HEK293T (cell line): ENCODE measurements at regions not wholly inside any gene's neighbourhood (a gene's known extent, or its start where the extent isn't known, plus 50 kb on each side); places are given as distances from the start of the nearest gene placed in this dataset.

Experiments used
- CTCF ChIA-PET: fragments of 350-600 bp; formaldehyde crosslinking; extraction: SDS; loops from one replicate; lab custom pipeline; 2021; ENCODE audit warnings: antibody characterized with exemption, inconsistent platforms; lab: Yijun Ruan, JAX
- POLR2A ChIA-PET: fragments of 350-600 bp; formaldehyde crosslinking; extraction: SDS; loops from one replicate; lab custom pipeline; 2020; ENCODE audit warnings: antibody characterized with exemption, inconsistent platforms; lab: Yijun Ruan, JAX
- DNase-seq: peaks from one replicate; pipeline ENCODE4 v3.0.0; 2012; ENCODE audit warnings: mixed read lengths; ENCODE audit errors: extremely low spot score
- ARNT ChIP-seq: fragments of 450-650 bp; IDR thresholded peaks from 2 replicates; pipeline ENCODE4 v1.6.1; 2017; ENCODE audit warnings: mild to moderate bottlenecking
- BHLHE40 ChIP-seq: fragments of 450-650 bp; IDR thresholded peaks from 2 replicates; pipeline ENCODE4 v1.6.1; 2016; ENCODE audit warnings: mild to moderate bottlenecking, moderate library complexity, borderline replicate concordance
- CTBP1 ChIP-seq: fragments of 450-650 bp; IDR thresholded peaks from 2 replicates; pipeline ENCODE4 v1.6.1; 2016; ENCODE audit warnings: borderline replicate concordance
- ELF4 ChIP-seq: fragments of 450-650 bp; IDR thresholded peaks from 2 replicates; pipeline ENCODE4 v1.6.1; 2017; ENCODE audit warnings: antibody characterized with exemption
- FOXA1 ChIP-seq: fragments of 450-650 bp; IDR thresholded peaks from 2 replicates; pipeline ENCODE4 v1.6.1; 2016; ENCODE audit warnings: mild to moderate bottlenecking
- FOXK2 ChIP-seq: fragments of 450-650 bp; IDR thresholded peaks from 2 replicates; pipeline ENCODE4 v1.6.1; 2016; ENCODE audit warnings: mild to moderate bottlenecking
- FOXM1 ChIP-seq: fragments of 450-650 bp; IDR thresholded peaks from 2 replicates; pipeline ENCODE4 v1.6.1; 2017; ENCODE audit warnings: mild to moderate bottlenecking, borderline replicate concordance
- HDGF ChIP-seq: fragments of 450-650 bp; IDR thresholded peaks from 2 replicates; pipeline ENCODE4 v1.6.1; 2017; ENCODE audit warnings: antibody characterized with exemption, borderline replicate concordance
- L3MBTL2 ChIP-seq: fragments of 450-650 bp; conservative IDR thresholded peaks from 2 replicates; pipeline ENCODE4 v1.6.1; 2016; ENCODE audit warnings: mild to moderate bottlenecking
- LEF1 ChIP-seq: fragments of 450-650 bp; IDR thresholded peaks from 2 replicates; pipeline ENCODE4 v1.6.1; 2017; ENCODE audit warnings: mild to moderate bottlenecking, borderline replicate concordance
- NFRKB ChIP-seq: fragments of 450-650 bp; IDR thresholded peaks from 2 replicates; pipeline ENCODE4 v1.6.1; 2016; ENCODE audit warnings: mild to moderate bottlenecking, moderate library complexity
- PKNOX1 ChIP-seq: fragments of 450-650 bp; IDR thresholded peaks from 2 replicates; pipeline ENCODE4 v1.6.1; 2016
- SP1 ChIP-seq: fragments of 450-650 bp; IDR thresholded peaks from 2 replicates; pipeline ENCODE4 v1.6.1; 2017
- SUZ12 ChIP-seq: fragments of 450-650 bp; IDR thresholded peaks from 2 replicates; pipeline ENCODE4 v1.6.1; 2016; ENCODE audit warnings: mild to moderate bottlenecking
- TARDBP ChIP-seq: fragments of 450-650 bp; IDR thresholded peaks from 2 replicates; pipeline ENCODE4 v1.6.1; 2016
- ZNF384 ChIP-seq: fragments of 450-650 bp; IDR thresholded peaks from 2 replicates; pipeline ENCODE4 v1.6.1; 2016

GRCh38 chr1:95475686-95476457 is 241.9 kb downstream of the RWDD3 start:
- no peak for DNase-seq
- ChIA-PET CTCF (no interaction called here), POLR2A (no interaction called here)
- TF ChIP-seq ARNT: no peak
- no peak for TF ChIP-seq SUZ12
- TF ChIP-seq L3MBTL2: no peak
- no peak for TF ChIP-seq SP1
- TF ChIP-seq TARDBP: no peak
- TF ChIP-seq ZNF384: no peak
- TF ChIP-seq FOXM1: no peak
- TF ChIP-seq PKNOX1: no peak
- no peak for TF ChIP-seq ELF4
- TF ChIP-seq CTBP1: no peak
- TF ChIP-seq NFRKB: no peak
- no peak for TF ChIP-seq FOXK2

GRCh38 chr1:95496307-95496706 is 262.3 kb downstream of the RWDD3 start:
- POLR2A ChIA-PET: no interaction called here
- CTCF ChIA-PET: no interaction called here
- DNase-seq: no peak
- TF ChIP-seq ZNF384 (no peak), FOXM1 (no peak), CTBP1 (no peak), SUZ12 (no peak), SP1 (no peak), ELF4 (no peak), L3MBTL2 (no peak), LEF1 (no peak), BHLHE40 (no peak), TARDBP (no peak)

- no peak for TF ChIP-seq FOXA1
- TF ChIP-seq L3MBTL2: no peak
- TF ChIP-seq PKNOX1: no peak
- no peak for TF ChIP-seq LEF1
- no peak for TF ChIP-seq FOXK2
- no peak for TF ChIP-seq HDGF
- TF ChIP-seq ZNF384: no peak
- no peak for DNase-seq
- ChIA-PET POLR2A (no interaction called here), CTCF (no interaction called here)
Measured at GRCh38 chr1:95496773-95497172, 262.8 kb downstream of the RWDD3 start.

- DNase-seq: no peak
- ChIA-PET CTCF (no interaction called here), POLR2A (no interaction called here)
- TF ChIP-seq CTBP1: no peak
- TF ChIP-seq NFRKB: no peak
- TF ChIP-seq SP1: no peak
- TF ChIP-seq HDGF: no peak
- no peak for TF ChIP-seq ZNF384
- no peak for TF ChIP-seq TARDBP
- TF ChIP-seq PKNOX1: no peak
- TF ChIP-seq ELF4: no peak
- no peak for TF ChIP-seq L3MBTL2
- no peak for TF ChIP-seq FOXK2
- no peak for TF ChIP-seq BHLHE40
- no peak for TF ChIP-seq FOXA1
- no peak for TF ChIP-seq ARNT
Measured at GRCh38 chr1:95497566-95497965, 263.6 kb downstream of the RWDD3 start.

GRCh38 chr1:95503278-95504030 is 269.4 kb downstream of the RWDD3 start:
- CTCF ChIA-PET: no interaction called here

GRCh38 chr1:95504321-95504720 is 270.3 kb downstream of the RWDD3 start:
- no peak for DNase-seq

More at GRCh38 chr1:95503278-95504030, 269.4 kb downstream of the RWDD3 start:
- POLR2A ChIA-PET: no interaction called here
- TF ChIP-seq SUZ12 (no peak), FOXM1 (no peak), BHLHE40 (no peak)
- no peak for DNase-seq

More at GRCh38 chr1:95504321-95504720, 270.3 kb downstream of the RWDD3 start:
- no peak for TF ChIP-seq HDGF
- TF ChIP-seq FOXK2: no peak
- TF ChIP-seq ELF4: no peak
- TF ChIP-seq ARNT: no peak
- TF ChIP-seq FOXM1: no peak
- TF ChIP-seq LEF1: no peak
- TF ChIP-seq FOXA1: no peak
- ChIA-PET CTCF (no interaction called here), POLR2A (no interaction called here)
